ENCODE measurements at regions not wholly inside any gene's neighbourhood (a gene's known extent, or its start where the extent isn't known, plus 50 kb on each side); places are given as distances from the start of the nearest gene placed in this dataset.

- intact Hi-C loops (cut with micrococcal nuclease), result no loop called here
- H2BK5ac ChIP-seq (ENCODE audit: low read depth, low read length, poor library complexity, severe bottlenecking), result no peak overlapping the region
- ATAC-seq (ENCODE audit: low read depth), result no peak
Observed at GRCh38 chr9:88870627-88871026, 120.6 kb upstream of the S1PR3 start.

More at GRCh38 chr9:88870627-88871026, 120.6 kb upstream of the S1PR3 start:
- no TSS peak for BruUV-seq (replicated peaks)
- H3K4me1 ChIP-seq (ENCODE audit: control insufficient read depth, insufficient read depth, low read length), result no peaks in the 10 kb centered on the region
- no peak overlapping the region for H2BK120ac ChIP-seq (ENCODE audit: low read depth, low read length)
- no peak overlapping the region for H3K14ac ChIP-seq (replicated peaks; ENCODE audit: low read depth, low read length)
- H3K9ac ChIP-seq (ENCODE audit: low read depth, low read length), result no peak overlapping the region
- TF ChIP-seq CEBPB (IDR thresholded peaks at IDR 0.05; ENCODE audit: low read depth, low read length), result no peak
- no peak for TF ChIP-seq MAFK (IDR thresholded peaks at IDR 0.05; ENCODE audit: low read depth, low read length)
- TF ChIP-seq POLR2A (IDR thresholded peaks at IDR 0.05; ENCODE audit: low read depth, low read length), result no peak
- no peak for TF ChIP-seq ELK1 (IDR thresholded peaks at IDR 0.05; ENCODE audit: borderline replicate concordance, low read depth, low read length)
- no peak for TF ChIP-seq MXI1 (IDR thresholded peaks at IDR 0.05; ENCODE audit: borderline replicate concordance, low read depth, low read length)
- no peak for TF ChIP-seq CTCF (conservative IDR thresholded peaks at IDR 0.05; ENCODE audit: low read depth, low read length)
- TF ChIP-seq CHD1 (IDR thresholded peaks at IDR 0.05; ENCODE audit: low read depth, low read length), result no peak
- TF ChIP-seq RCOR1 (IDR thresholded peaks at IDR 0.05; ENCODE audit: insufficient replicate concordance, low read length), result no peak
- no peak for TF ChIP-seq NFE2L2 (IDR thresholded peaks at IDR 0.05; ENCODE audit: low read depth, low read length)
- no peak for TF ChIP-seq RFX5 (IDR thresholded peaks at IDR 0.05; ENCODE audit: low read depth, low read length)
- TF ChIP-seq RAD21 (IDR thresholded peaks at IDR 0.05; ENCODE audit: low read length), result no peak
- no peak overlapping the region for H3K4me3 ChIP-seq (ENCODE audit: insufficient read depth, low read depth, low read length)
- DNase-seq, result no peak
- no peak overlapping the region for H3K4ac ChIP-seq (ENCODE audit: low read depth, low read length)
- H3K27me3 ChIP-seq (ENCODE audit: control insufficient read depth, insufficient read depth, low read length), result peaks cover 5% of the 10 kb centered on the region
- CTCF ChIA-PET, result no interaction called here
- H3K36me3 ChIP-seq (ENCODE audit: control insufficient read depth, insufficient read depth, low read length), result no peaks in the 10 kb centered on the region
- no peak overlapping the region for H2BK20ac ChIP-seq (ENCODE audit: low read depth, low read length)
- no peaks in the 10 kb centered on the region for H3K9me3 ChIP-seq (ENCODE audit: control insufficient read depth, insufficient read depth, low read length)
- H4K8ac ChIP-seq (ENCODE audit: low read depth in 2 of 2, low read length in 2 of 2), result no peak overlapping the region
- no peak overlapping the region for H2AK5ac ChIP-seq (ENCODE audit: low read depth, low read length)
- H2AK9ac ChIP-seq (replicated peaks; ENCODE audit: low read depth, low read length, poor library complexity), result no peak overlapping the region
- POLR2A ChIA-PET (ENCODE audit: unreplicated experiment), result no interaction called here
- H3K23ac ChIP-seq (ENCODE audit: low read depth, low read length), result no peak overlapping the region
- no peak overlapping the region for H4K5ac ChIP-seq (ENCODE audit: low read depth, low read length)
- no peaks in the 10 kb centered on the region for H3K9me1 ChIP-seq (ENCODE audit: insufficient read depth, low read length)
- no peak overlapping the region for H4K91ac ChIP-seq (ENCODE audit: insufficient read depth, low read depth, low read length)
- H3K4me2 ChIP-seq (ENCODE audit: low read depth, low read length), result no peak overlapping the region
- H4K20me1 ChIP-seq (ENCODE audit: insufficient read depth, low read length), result no peaks in the 10 kb centered on the region
- in situ Hi-C loops (cut with MboI; ENCODE audit: low sequenced_read_pairs), result no loop called here
- no peaks in the 10 kb centered on the region for H3K79me1 ChIP-seq (ENCODE audit: low read depth in 1 of 2, low read length in 2 of 2)
- no CpG with 5 or more reads among the region's 5 CpGs for WGBS, 2 experiments (ENCODE audit: extremely low coverage in 2 of 2, insufficient read length in 1 of 2)
- no peak overlapping the region for H2AFZ ChIP-seq (replicated peaks; ENCODE audit: low read length, poor library complexity)
- dilution Hi-C loops (cut with HindIII; ENCODE audit: low sequenced_read_pairs, unreplicated experiment), result no loop called here
- no peak overlapping the region for H3K56ac ChIP-seq (ENCODE audit: extremely low read depth, insufficient read depth, low read length)
- no peak overlapping the region for H2BK15ac ChIP-seq (ENCODE audit: low read depth, low read length)
- H3K27ac ChIP-seq (ENCODE audit: insufficient read depth, low read length), result no peak overlapping the region
- H3K18ac ChIP-seq (ENCODE audit: low read depth, low read length), result no peak overlapping the region

All from IMR-90 (cell line).